C4-2B (cell line): ENCODE measurements at regions not wholly inside any gene's neighbourhood (a gene's known extent, or its start where the extent isn't known, plus 50 kb on each side); places are given as distances from the start of the nearest gene placed in this dataset.
"Not testable (repeated sequence)": the region's sequence is repeated elsewhere in the genome, so short reads cannot be mapped to it uniquely, and the experiment has no call there.

Experiments used
- H3K27ac ChIP-seq: fragments of 450-650 bp; 2 replicates; pipeline ENCODE4 v1.5.1; 2017
- ZFX ChIP-seq: fragments of 450-650 bp; IDR thresholded peaks from 2 replicates; pipeline ENCODE4 v1.6.1; 2017
- TF ChIP-seq, protein P1 (sequence below): fragments of 450-650 bp; conservative IDR thresholded peaks from 2 replicates; pipeline ENCODE4 v1.5.1; 2017; ENCODE audit warnings: mild to moderate bottlenecking

DNA sequence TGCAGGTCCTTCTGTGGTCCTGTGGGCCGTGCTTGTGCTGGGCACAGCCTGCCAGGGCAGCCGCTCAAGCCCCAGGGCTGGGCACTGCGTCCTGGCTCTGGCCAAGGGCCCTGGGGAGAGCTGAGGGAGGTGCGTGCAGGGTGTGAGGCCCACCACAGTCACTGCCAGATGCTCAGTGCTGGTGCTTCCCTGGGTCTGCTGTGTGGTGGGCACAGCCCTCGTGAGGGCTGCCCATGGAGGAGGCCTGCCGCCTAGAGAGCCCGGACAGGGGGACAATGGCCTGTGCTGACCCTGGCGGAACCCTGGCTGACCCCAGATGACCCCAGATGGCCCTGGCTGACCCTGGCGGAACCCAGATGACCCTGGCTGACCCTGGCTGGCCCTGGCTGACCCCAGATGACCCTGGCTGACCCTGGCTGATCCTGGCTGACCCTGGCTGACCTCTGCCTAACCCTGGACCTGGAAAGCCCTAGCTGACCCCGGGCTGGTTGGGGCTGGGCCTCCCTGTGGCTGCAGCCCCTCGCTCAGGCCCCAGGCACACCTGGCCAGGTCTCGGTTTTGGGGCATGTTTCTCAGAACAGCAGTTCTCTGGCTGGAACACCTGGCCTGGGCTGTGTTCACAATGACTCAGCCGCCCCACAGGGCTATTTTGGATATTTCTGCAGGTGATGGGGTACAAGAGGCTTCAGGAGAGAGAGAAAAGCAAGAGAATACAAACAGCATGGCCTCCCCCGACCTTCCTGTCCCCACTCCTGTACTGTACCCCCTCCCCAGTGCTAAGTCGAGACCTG lies 55.4 kb downstream of the TMEM121 start:
- TF ChIP-seq ZFX, result no peak
- no peak overlapping the region for H3K27ac ChIP-seq

DNA sequence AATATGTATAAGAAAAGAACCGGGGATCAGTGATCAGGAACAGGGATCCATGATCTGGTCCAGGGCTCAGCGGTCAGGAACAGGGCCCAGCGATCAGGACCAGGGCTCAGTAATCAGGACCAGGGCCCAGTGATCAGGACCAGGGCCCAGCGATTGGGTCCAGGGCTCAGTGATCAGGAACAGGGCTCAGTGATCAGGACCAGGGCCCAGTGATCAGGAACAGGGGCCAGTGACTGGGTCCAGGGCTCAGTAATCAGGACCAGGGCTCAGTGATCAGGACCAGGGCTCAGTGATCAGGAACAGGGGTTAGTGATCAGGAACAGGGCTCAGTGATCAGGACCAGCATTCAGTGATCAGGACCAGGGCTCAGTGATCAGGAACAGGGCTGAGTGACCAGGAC lies 56.3 kb downstream of the TMEM121 start:
- no peak for TF ChIP-seq ZFX
- TF ChIP-seq, protein P1, sequence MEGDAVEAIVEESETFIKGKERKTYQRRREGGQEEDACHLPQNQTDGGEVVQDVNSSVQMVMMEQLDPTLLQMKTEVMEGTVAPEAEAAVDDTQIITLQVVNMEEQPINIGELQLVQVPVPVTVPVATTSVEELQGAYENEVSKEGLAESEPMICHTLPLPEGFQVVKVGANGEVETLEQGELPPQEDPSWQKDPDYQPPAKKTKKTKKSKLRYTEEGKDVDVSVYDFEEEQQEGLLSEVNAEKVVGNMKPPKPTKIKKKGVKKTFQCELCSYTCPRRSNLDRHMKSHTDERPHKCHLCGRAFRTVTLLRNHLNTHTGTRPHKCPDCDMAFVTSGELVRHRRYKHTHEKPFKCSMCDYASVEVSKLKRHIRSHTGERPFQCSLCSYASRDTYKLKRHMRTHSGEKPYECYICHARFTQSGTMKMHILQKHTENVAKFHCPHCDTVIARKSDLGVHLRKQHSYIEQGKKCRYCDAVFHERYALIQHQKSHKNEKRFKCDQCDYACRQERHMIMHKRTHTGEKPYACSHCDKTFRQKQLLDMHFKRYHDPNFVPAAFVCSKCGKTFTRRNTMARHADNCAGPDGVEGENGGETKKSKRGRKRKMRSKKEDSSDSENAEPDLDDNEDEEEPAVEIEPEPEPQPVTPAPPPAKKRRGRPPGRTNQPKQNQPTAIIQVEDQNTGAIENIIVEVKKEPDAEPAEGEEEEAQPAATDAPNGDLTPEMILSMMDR, result no peak
- no peak overlapping the region for H3K27ac ChIP-seq

DNA sequence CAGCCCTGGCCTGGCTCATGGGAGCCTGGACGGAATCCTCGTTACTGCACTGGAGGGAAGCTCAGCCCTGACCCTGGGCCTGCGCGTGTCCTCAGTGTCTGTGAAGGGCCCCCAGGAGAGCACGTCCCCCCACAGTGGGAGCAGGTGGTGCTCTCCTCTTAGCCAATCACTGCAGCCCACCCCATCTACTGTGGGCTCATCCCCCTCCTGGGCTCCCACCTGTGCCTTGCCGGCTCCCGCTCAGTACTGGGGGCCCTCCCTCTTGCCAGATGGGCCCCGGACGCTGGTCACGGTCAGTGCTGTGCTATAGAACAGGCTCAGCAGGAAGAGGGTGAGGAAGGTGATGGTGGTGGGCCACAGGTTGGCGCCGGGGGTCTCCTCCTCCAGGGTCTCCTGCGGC lies 57.5 kb downstream of the TMEM121 start:
- H3K27ac ChIP-seq, result not testable (repeated sequence)

DNA sequence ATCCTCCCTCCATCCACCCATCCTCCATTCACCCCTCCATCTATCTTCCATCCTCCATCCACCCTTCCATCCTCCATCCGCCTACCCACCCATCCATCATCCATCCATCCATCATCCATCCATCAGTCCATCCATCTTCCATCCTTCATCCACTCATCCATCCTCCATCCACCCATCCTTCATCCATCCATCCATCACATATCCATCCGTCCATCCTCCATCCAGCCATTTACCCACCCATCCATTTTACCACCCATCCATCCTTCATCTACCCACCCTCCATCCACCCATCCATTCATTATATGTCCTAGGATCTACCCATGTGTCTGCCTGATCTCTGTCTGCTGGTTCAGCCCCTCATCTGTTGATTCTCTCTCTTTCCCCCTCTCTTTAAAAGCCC lies 58.9 kb downstream of the TMEM121 start:
- not testable (repeated sequence) for H3K27ac ChIP-seq

DNA sequence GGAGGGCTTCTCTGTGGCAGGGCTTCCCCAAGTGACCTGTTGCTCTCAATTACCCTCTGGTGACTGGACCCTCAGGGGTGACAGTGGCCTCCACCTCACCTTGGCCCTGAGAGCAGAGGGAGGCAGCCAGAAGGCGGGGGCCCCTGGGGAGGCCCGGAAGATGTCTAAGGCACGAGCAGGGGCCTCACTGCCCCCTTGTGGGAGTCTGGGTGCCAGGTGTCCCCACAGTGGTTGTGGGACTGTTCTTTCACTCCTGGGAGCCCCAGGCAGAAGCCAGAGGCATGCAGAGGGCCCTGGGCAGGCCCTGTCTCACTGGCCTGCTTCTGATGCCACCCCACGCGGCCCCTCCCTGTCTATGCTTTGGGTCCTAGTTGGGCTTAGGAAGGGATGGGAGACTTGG lies 59.3 kb downstream of the TMEM121 start:
- not testable (repeated sequence) for H3K27ac ChIP-seq

DNA sequence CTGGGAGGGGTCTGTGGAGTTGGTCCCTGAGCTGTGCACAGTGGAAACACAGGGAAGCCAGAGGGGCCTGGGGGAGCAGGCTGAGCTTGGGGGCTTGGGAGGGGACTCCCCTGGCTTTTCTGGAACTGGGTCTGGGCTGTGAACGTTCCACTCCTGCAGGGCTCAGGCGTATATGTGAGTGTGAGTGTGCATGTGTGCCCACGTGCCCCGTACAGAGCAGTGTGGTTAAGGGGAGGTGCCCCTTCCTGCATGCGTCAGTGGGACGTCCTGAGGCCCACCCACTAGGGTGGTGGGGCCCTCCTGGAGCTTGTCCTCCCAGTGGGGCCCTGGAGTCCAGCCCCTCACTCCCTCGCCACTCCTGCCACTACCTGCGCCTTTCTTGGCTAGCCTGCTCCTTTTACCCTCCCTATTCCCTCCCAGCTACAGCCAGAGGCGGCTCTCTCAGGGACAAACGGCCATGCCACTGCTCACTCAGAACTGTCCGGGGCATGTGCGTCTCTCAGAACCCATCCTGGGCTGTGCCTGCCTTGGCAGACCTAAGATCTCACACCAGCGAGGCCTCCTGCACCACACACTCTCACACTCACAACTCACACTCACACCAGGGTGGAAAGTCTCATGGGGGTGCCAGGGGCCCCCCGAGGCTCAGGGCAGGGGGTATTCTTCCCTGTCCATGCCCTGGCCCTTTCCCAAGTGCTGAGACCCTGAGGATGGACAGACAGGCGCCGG lies 59.9 kb downstream of the TMEM121 start:
- not testable (repeated sequence) for H3K27ac ChIP-seq

DNA sequence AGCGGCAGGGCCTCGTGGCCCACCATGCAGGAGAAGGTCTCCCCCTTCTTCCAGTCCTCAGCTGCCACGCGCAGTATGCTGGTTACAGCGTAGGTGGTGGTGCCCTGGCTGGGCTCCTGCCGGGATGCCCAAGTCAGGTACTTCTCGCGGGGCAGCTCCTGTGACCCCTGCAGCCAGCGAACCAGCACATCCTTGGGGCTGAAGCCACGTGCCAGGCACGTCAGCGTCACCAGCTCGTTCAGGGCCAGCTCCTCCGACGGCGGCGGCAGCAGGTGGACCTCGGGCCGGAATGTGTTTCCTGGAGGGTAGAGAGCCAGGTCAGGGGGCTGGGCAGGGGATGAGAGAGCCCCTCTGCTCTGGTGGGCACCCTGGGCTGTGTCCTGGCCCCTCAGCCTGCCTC lies 60.7 kb downstream of the TMEM121 start:
- not testable (repeated sequence) for H3K27ac ChIP-seq

DNA sequence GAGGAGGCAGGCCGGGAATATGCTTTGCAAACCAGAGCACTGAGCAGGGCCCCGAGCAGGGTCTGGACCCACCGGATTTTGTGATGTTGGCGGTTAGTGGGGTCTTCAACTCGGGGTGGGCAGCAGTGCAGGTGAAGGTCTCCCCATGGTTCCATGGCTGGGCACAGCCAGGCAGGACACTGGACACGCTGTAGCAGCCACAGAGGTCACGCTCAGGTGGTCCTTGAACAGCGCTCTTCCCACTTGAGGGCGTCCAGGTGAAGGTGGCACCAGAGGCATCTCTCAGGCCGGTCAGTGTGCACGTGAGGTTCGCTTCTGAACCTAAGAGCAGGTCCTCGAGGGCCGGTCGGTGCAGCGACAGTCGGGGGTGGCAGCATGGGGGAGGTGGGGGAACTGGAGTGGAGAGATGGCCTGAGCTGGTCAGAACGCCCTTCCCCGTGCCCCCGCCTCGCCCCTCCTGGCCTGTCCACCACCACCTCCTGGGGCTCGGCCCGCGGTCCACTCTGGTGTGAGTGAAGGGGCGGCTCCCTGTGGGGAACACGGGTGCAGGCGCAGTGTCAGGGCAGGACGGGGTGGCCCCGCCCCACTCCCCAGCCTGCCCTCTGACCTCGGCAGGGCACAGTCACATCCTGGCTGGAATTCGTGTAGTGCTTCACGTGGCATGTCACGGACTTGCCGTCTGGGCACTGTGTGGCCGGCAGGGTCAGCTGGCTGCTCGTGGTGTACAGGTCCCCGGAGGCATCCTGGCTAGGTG lies 61.3 kb downstream of the TMEM121 start:
- H3K27ac ChIP-seq, result not testable (repeated sequence)

DNA sequence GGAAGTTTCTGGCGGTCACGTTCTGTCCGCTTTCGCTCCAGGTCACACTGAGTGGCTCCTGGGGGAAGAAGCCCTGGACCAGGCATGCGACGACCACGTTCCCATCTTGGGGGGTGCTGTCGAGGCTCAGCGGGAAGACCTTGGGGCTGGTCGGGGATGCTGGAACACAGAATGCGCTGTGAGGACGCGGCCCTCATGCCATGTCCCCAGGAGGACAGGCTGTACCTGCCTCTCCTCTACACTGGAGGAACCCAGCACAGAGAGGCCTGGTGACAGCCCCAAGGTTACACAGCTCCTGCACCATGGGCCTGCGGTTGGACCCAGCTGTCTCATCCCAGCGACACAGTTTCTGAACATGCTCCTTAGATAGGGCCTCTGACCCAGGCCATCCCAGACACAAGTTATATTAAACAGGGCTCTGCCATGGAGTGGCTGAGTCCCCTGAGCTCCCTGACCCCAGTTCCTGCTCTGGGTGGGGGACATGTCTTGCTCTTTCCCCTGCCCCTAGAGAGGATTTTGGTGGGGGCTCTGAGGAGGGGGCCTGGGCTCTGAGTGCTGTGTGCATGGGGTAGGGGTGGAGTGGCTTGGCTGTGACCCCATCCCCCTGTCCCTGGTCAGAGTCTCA lies 62.0 kb downstream of the TMEM121 start:
- TF ChIP-seq, protein P1, result no peak
- no peak for TF ChIP-seq ZFX
- no peak overlapping the region for H3K27ac ChIP-seq

DNA sequence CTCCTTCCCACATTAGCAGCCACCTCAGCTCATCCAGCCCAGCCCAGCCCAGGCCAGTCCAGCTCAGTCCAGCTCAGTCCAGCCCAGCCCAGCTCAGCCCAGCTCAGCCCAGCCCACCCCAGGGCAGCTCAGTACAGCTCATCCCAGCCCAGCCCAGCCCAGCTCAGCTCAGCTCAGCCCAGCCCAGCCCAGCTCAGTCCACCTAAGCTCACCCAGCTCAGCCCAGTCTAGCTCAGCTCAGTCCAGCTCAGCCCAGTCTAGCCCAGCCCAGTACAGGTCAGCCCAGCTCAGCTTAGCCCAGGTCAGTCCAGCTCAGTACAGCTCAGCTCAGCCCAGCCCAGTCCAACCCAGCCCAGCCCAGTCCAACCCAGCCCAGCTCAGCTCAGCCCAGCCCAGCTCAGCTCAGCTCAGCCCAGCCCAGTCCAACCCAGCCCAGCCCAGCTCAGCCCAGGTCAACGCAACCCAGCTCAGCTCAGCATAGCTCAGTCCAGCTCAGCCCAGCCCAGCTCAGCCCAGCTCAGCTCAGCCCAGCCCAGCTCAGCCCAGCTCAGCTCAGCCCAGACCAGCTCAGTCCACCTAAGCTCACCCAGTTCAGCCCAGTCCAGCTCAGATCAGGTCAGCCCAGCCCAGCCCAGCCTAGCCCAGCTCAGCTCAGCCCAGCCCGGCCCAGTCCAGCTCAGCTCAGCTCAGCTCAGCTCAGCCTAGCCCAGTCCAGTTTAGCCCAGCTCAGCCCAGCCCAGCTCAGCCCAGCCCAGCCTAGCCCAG lies 63.0 kb downstream of the TMEM121 start:
- TF ChIP-seq ZFX, result no peak
- TF ChIP-seq, protein P1, result no peak
- H3K27ac ChIP-seq, result no peak overlapping the region

DNA sequence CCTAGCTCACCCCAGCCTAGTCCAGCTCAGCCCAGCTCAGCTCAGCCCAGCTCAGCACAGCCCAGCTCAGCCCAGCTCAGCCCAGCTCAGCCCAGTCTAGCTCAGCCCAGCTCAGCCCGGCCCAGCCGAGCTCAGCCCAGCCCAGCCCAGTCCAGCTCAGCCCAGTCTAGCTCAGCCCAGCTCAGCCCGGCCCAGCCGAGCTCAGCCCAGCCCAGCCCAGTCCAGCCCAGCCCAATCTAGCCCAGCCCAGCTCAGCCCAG lies 63.5 kb downstream of the TMEM121 start:
- H3K27ac ChIP-seq, result not testable (repeated sequence)
